ENCODE measurements at regions not wholly inside any gene's neighbourhood (a gene's known extent, or its start where the extent isn't known, plus 50 kb on each side); places are given as distances from the start of the nearest gene placed in this dataset.

DNA sequence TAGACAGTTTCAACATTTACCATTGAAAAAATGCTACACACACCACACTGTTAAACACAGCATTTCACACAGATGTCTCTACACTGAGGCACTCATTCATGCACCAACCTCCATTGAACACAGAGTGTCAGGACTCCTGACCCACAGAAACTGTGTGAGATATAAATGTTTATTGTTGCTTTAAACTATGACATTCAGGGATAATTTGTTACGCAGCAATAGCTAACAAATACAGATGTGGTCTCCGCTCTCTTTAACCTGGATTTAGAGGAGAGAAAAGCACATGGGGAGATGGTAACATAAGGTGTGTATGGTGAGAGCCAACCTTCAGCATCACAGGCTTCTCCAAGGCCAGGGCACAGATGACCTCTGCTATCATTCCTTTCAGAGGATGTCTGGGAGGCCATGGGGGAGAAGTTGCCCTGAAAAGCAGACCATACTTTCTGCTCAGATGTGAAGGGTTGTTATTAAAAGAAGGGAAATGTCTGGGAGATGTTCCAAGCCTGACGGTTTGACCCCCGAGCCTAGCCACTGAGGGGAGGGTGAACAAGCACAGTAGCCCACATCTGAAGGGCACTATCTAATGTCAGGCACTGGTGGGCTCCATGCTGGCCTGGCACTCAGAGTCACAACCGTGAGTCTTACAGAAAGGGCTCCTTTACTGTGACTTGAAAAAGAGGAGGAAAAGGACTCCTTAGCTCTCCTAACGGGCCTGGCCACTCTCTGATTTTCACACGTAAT lies 284.5 kb upstream of the TLE3 start:
- POLR2A ChIA-PET: no interaction called here

More for the DNA sequence above, 284.5 kb upstream of the TLE3 start:
- CTCF ChIA-PET: interaction anchor here (1.1 kb wide), 1 partner anchor 19 kb away, joined by 3 read pairs; no protein-coding TSS in a partner anchor
- FAIRE-seq (no peak), DNase-seq (ENCODE audit: low read depth, low spot score) (no peak), ATAC-seq (no peak)
- Histone ChIP-seq H3K4me2 (ENCODE audit: control insufficient read depth, insufficient read depth) (no peak overlapping the region), H4K20me1 (ENCODE audit: control insufficient read depth, insufficient read depth) (no peaks in the 10 kb centered on the region), H2AFZ (ENCODE audit: control insufficient read depth, low read depth, low read length) (no peak overlapping the region), H3K36me3 (ENCODE audit: control insufficient read depth in 2 of 2, insufficient read depth in 2 of 2, low read length in 1 of 2) (no peaks in the 10 kb centered on the region), H3K4me1 (ENCODE audit: control insufficient read depth, insufficient read depth, low read length) (no peaks in the 10 kb centered on the region), H3K9me3 (replicated peaks; ENCODE audit: control insufficient read depth, insufficient read depth, low read length) (no peaks in the 10 kb centered on the region; the same call in 2 of the 3 replicates), H3K27ac (ENCODE audit: control insufficient read depth, insufficient read depth) (no peak overlapping the region), H3K79me2 (ENCODE audit: control insufficient read depth, insufficient read depth, low read length) (no peaks in the 10 kb centered on the region), H3K9ac (ENCODE audit: control insufficient read depth, insufficient read depth, low read length) (no peak overlapping the region), H3K27me3 (replicated peaks in 1 of 2; ENCODE audit: control insufficient read depth in 2 of 2, insufficient read depth in 2 of 2, low read length in 1 of 2) (peaks cover 0 to under 1% of the 10 kb centered on the region in 2 experiments; a peak in 3 of 4 replicates), H3K4me3 (no peak overlapping the region)
- no TSS peak for BruUV-seq (replicated peaks)
- SMC1A ChIA-PET (ENCODE audit: uncharacterized antibody, unreplicated experiment): no interaction called here
- RAD21 ChIA-PET (ENCODE audit: unreplicated experiment): no interaction called here
- TF ChIP-seq SIX5 (IDR thresholded peaks at IDR 0.05; ENCODE audit: low read depth, low read length, severe bottlenecking) (no peak), EP300 (IDR thresholded peaks at IDR 0.05; ENCODE audit: borderline replicate concordance in 1 of 2, control insufficient read depth in 1 of 2, low read depth in 2 of 2, low read length in 2 of 2) (no peak), RAD21 (IDR thresholded peaks at IDR 0.05; ENCODE audit: insufficient read depth, low read depth, low read length) (no peak), KAT2A (conservative IDR thresholded peaks at IDR 0.05; ENCODE audit: control insufficient read depth, low read depth, low read length) (no peak), ZSCAN29 (IDR thresholded peaks at IDR 0.05) (no peak), NFIC (IDR thresholded peaks at IDR 0.05; ENCODE audit: low read depth, low read length) (no peak)
- TF ChIP-seq, protein P1, sequence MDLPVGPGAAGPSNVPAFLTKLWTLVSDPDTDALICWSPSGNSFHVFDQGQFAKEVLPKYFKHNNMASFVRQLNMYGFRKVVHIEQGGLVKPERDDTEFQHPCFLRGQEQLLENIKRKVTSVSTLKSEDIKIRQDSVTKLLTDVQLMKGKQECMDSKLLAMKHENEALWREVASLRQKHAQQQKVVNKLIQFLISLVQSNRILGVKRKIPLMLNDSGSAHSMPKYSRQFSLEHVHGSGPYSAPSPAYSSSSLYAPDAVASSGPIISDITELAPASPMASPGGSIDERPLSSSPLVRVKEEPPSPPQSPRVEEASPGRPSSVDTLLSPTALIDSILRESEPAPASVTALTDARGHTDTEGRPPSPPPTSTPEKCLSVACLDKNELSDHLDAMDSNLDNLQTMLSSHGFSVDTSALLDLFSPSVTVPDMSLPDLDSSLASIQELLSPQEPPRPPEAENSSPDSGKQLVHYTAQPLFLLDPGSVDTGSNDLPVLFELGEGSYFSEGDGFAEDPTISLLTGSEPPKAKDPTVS (IDR thresholded peaks at IDR 0.05; ENCODE audit: low read depth, low read length): no peak
- WGBS (ENCODE audit: insufficient coverage, insufficient replicate concordance, low lambda C conversion rate, missing lambda C conversion rate): 48% methylated on average over 7 of the region's 7 CpGs
- in situ Hi-C loops (cut with MboI): no loop called here
- intact Hi-C loops (cut with micrococcal nuclease; ENCODE audit: unreplicated experiment): no loop called here
